ENCODE measurements at regions not wholly inside any gene's neighbourhood (a gene's known extent, or its start where the extent isn't known, plus 50 kb on each side); places are given as distances from the start of the nearest gene placed in this dataset.

GRCh38 chr2:156812496-156812895, 376.3 kb downstream of the GPD2 start:
- intact Hi-C loops (cut with micrococcal nuclease; ENCODE audit: unreplicated experiment) (no loop called here), in situ Hi-C loops (cut with HindIII; ENCODE audit: low pct_unique_long_range_greater_than_20kb, low sequenced_read_pairs) (no loop called here)
- Histone ChIP-seq H3K4me1 (ENCODE audit: control insufficient read depth, insufficient read depth, low read length) (no peaks in the 10 kb centered on the region), H3K27me3 (ENCODE audit: control insufficient read depth, insufficient read depth, low read length) (no peaks in the 10 kb centered on the region), H3K27ac (ENCODE audit: low read length) (no peak overlapping the region), H3K36me3 (ENCODE audit: control insufficient read depth, insufficient read depth, low read length) (no peaks in the 10 kb centered on the region), H3K9me3 (ENCODE audit: control insufficient read depth, insufficient read depth, low read depth, low read length) (no peaks in the 10 kb centered on the region), H3K4me3 (ENCODE audit: low read depth in 2 of 2, low read length in 2 of 2) (no peak overlapping the region)
- ChIA-PET POLR2A (no interaction called here), CTCF (no interaction called here)
- DNase-seq (ENCODE audit: low read depth, low spot score): no peak
- ATAC-seq: no peak
- TF ChIP-seq, protein P1, sequence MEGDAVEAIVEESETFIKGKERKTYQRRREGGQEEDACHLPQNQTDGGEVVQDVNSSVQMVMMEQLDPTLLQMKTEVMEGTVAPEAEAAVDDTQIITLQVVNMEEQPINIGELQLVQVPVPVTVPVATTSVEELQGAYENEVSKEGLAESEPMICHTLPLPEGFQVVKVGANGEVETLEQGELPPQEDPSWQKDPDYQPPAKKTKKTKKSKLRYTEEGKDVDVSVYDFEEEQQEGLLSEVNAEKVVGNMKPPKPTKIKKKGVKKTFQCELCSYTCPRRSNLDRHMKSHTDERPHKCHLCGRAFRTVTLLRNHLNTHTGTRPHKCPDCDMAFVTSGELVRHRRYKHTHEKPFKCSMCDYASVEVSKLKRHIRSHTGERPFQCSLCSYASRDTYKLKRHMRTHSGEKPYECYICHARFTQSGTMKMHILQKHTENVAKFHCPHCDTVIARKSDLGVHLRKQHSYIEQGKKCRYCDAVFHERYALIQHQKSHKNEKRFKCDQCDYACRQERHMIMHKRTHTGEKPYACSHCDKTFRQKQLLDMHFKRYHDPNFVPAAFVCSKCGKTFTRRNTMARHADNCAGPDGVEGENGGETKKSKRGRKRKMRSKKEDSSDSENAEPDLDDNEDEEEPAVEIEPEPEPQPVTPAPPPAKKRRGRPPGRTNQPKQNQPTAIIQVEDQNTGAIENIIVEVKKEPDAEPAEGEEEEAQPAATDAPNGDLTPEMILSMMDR (IDR thresholded peaks at IDR 0.05): no peak
- TF ChIP-seq REST (IDR thresholded peaks at IDR 0.05; ENCODE audit: insufficient read depth in 1 of 2, low read depth in 2 of 2, low read length in 1 of 2): no peak
- TF ChIP-seq POLR2AphosphoS5 (IDR thresholded peaks at IDR 0.05; ENCODE audit: low read depth, low read length): no peak
- TF ChIP-seq SIN3A (IDR thresholded peaks at IDR 0.05; ENCODE audit: borderline replicate concordance, insufficient read depth, low read depth, low read length): no peak
- no peak for TF ChIP-seq TCF7L2 (IDR thresholded peaks at IDR 0.05; ENCODE audit: low read depth, low read length)
- BruUV-seq (replicated peaks): no TSS peak

- Histone ChIP-seq H3K27me3 (ENCODE audit: control insufficient read depth, insufficient read depth, low read length) (no peaks in the 10 kb centered on the region), H3K27ac (ENCODE audit: low read length) (no peak overlapping the region), H3K9me3 (ENCODE audit: control insufficient read depth, insufficient read depth, low read depth, low read length) (no peaks in the 10 kb centered on the region), H3K4me1 (ENCODE audit: control insufficient read depth, insufficient read depth, low read length) (no peaks in the 10 kb centered on the region), H3K36me3 (ENCODE audit: control insufficient read depth, insufficient read depth, low read length) (no peaks in the 10 kb centered on the region), H3K4me3 (ENCODE audit: low read depth in 2 of 2, low read length in 2 of 2) (no peak overlapping the region)
- DNase-seq (ENCODE audit: low read depth, low spot score): no peak
- no TSS peak for BruUV-seq (replicated peaks)
- TF ChIP-seq TCF7L2 (IDR thresholded peaks at IDR 0.05; ENCODE audit: low read depth, low read length): no peak
- no peak for TF ChIP-seq POLR2AphosphoS5 (IDR thresholded peaks at IDR 0.05; ENCODE audit: low read depth, low read length)
- TF ChIP-seq, protein P1 (IDR thresholded peaks at IDR 0.05): no peak
- TF ChIP-seq REST (IDR thresholded peaks at IDR 0.05; ENCODE audit: insufficient read depth in 1 of 2, low read depth in 2 of 2, low read length in 1 of 2): no peak
- TF ChIP-seq SIN3A (IDR thresholded peaks at IDR 0.05; ENCODE audit: borderline replicate concordance, insufficient read depth, low read depth, low read length): no peak
- in situ Hi-C loops (cut with HindIII; ENCODE audit: low pct_unique_long_range_greater_than_20kb, low sequenced_read_pairs): no loop called here
- intact Hi-C loops (cut with micrococcal nuclease; ENCODE audit: unreplicated experiment): no loop called here
- no peak for ATAC-seq
- CTCF ChIA-PET: no interaction called here
- POLR2A ChIA-PET: no interaction called here
Observed at GRCh38 chr2:156817430-156817829, 381.3 kb downstream of the GPD2 start.
